Tibial nerve (tissue), 4 donors: ENCODE measurements at regions not wholly inside any gene's neighbourhood (a gene's known extent, or its start where the extent isn't known, plus 50 kb on each side); places are given as distances from the start of the nearest gene placed in this dataset.

Source experiments
- EP300 ChIP-seq, 2 donors: sonication (generic); formaldehyde crosslinking; IDR thresholded peaks; one replicate each; pipeline ENCODE4 v1.6.1; 2017; ENCODE audit warnings: antibody characterized with exemption in 2 of 2, mild to moderate bottlenecking in 1 of 2
- TF ChIP-seq, protein P1 (sequence below), 5 experiments: fragments of 200-600 bp in 3 of 5; fragments of 450-650 bp in 2 of 5; sonication (generic) in 3 of 5; IDR thresholded peaks; one replicate each; pipeline ENCODE4 v1.5.1; 2016 to 2019; ENCODE audit warnings: antibody characterized with exemption in 5 of 5, mild to moderate bottlenecking in 3 of 5, moderate library complexity in 2 of 5

DNA sequence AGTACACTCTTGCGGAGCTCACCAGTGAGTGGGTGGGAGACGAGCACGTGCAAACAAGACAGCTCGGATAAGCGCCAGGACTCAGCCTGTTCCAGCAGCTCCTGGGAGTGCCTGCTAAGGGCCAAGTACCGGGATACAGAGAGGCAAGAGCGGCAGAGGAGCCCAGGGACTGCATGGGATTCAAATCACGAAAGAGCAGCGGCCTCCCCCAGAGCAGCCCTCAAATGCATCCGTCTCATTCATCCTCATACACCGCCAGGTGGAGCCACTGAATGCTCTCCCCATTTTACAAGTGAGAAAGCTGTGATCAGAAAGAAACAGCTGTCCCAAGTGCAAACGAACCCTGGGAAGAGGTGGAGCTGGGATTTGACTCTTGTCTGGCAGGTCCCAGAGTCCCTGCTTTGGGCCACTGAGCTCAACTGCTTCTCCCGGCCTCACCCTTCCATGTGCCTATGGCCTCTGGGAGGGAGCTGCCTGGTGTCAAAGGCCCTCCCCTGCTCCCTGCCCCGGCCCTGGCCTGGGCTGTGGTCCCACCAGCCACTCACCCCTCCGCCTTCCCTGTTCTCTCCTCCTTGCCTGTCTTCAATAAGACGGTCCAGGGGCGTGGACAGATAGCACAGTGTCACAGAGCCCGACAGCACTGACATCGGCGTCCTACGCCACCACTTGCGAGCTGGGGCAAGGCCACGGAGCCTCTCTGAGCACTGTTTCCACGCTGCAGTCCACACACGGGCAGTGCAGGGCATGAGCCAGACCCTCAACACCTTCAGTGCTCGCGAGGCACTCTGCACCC, 72.8 kb upstream of the TAF1B start:
- no peak for TF ChIP-seq EP300 (IDR thresholded peaks at IDR 0.05)
- TF ChIP-seq, protein P1, sequence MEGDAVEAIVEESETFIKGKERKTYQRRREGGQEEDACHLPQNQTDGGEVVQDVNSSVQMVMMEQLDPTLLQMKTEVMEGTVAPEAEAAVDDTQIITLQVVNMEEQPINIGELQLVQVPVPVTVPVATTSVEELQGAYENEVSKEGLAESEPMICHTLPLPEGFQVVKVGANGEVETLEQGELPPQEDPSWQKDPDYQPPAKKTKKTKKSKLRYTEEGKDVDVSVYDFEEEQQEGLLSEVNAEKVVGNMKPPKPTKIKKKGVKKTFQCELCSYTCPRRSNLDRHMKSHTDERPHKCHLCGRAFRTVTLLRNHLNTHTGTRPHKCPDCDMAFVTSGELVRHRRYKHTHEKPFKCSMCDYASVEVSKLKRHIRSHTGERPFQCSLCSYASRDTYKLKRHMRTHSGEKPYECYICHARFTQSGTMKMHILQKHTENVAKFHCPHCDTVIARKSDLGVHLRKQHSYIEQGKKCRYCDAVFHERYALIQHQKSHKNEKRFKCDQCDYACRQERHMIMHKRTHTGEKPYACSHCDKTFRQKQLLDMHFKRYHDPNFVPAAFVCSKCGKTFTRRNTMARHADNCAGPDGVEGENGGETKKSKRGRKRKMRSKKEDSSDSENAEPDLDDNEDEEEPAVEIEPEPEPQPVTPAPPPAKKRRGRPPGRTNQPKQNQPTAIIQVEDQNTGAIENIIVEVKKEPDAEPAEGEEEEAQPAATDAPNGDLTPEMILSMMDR (IDR thresholded peaks at IDR 0.05): peak; percentile 49 to 68 (median 62)
